Stimulated activated CD8-positive, alpha-beta memory T cell treated with anti-CD3 and anti-CD28 coated beads, Interleukin-2, amount 100 ng/mL, for 48 hours (primary cell): ENCODE measurements at regions not wholly inside any gene's neighbourhood (a gene's known extent, or its start where the extent isn't known, plus 50 kb on each side); places are given as distances from the start of the nearest gene placed in this dataset.

Experiments
- DNase-seq, 2 donors: peaks; one replicate each; pipeline ENCODE4 v3.0.0-alpha.2; 2020; ENCODE audit warnings: low read depth in 2 of 2

DNA sequence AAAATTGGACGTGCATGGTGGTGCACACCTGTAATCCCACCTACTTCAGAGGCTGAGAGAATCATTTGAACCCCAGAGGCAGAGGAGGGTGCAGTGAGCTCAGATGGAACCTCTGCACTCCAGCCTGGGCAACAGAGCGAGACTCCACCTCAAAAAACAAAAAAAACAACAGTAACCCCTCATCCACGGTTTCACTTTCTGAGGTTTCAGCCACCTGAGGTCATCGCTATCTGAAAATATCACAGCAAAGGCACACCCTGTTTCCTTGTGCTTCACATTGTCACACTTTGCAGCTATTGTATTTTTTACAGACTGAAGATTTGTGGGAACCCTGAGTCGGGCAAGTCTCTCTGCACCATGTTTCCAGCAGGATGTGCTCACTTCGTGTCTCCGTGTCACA lies 54.1 kb upstream of the FOXQ1 start:
- no peak for DNase-seq

DNA sequence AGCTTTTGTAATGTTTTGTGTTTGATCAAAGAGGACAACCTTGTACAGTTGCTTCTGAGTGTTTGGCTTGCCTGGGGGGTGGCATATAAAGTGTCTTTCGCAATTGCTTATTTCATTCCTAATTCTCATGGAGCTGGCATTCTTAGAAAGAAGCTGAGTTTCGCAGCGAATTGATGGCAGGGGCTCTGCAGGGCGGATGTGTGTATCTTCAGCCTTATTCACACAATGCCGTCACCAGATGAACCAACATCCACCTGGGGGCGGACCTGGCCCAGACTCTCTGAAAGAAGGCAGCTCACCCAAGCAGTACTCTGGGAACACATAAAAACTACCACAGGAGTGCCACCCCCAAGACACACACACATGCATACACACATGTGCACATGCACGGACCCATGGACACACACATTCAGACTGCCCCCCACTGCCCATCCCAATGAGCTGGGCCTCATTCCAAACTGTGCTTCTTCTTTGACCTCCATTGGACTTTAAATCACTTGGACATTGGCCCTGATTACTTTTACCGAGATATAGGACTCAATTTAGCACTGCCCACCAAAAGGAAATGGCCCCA lies 55.4 kb upstream of the FOXQ1 start:
- no peak for DNase-seq

- DNase-seq, result no peak
Measured at GRCh38 chr6:1255636-1256365, 56.1 kb upstream of the FOXQ1 start.

GRCh38 chr6:1254326-1254725 lies 57.6 kb upstream of the FOXQ1 start:
- no peak for DNase-seq

DNA sequence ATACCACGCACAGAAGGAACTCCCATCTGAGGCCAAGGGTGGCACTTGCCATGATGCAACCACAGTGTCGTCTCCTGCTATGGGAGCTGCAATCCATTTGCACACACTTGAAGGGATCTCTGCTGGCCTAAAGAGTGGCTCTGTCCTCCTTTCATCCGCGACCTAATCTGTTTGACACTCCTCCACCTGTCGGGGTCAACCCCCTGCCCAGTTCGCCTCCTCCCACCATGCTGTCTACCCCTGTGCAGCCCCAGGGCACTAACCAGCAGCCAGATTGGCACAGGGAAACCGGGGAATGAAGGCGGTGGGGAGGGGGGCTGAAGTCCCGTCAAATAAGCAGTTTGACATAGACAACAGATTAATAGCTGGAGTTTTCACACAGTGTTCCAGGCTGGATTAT lies 58.1 kb upstream of the FOXQ1 start:
- DNase-seq, result no peak

GRCh38 chr6:1251198-1252155 lies 60.4 kb upstream of the FOXQ1 start:
- no peak for DNase-seq

DNA sequence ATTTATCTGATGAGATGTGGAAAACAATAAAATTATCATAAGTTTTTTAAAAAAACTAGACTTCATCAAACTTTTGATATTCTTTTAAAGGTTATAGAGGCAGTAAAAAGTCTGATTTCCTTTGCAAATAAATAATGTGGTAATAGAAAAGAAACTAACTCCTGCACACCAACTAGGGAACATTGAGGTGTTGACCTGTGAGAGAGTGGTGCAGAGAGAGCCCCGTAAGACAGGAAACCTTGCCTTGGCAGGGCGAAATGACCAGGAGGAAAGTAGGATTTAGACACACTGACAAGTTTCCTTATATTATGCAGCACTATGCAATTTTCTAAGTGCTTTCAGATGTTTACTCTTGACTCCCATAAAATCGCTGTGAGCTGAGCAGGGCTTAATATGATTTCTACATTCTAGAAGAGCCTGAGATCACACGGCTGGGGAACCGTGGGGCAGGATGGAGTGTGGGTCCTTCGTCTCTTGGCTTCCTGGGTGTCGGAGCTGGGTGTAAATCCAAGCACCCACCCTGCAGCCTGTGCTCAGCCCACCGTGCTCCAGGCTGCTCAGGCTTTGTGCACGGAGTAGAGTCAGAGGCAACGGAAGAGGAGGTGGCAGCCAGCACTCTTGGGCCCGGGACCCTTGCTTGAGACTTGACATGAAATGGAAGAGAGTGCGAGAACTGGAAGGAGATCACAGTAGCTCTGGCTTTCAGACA lies 61.3 kb upstream of the FOXQ1 start:
- no peak for DNase-seq

- DNase-seq, result no peak
Measured at GRCh38 chr6:1247894-1248293, 64.0 kb upstream of the FOXQ1 start.

- DNase-seq, result no peak
Measured at GRCh38 chr6:1247056-1247455, 64.8 kb upstream of the FOXQ1 start.

DNA sequence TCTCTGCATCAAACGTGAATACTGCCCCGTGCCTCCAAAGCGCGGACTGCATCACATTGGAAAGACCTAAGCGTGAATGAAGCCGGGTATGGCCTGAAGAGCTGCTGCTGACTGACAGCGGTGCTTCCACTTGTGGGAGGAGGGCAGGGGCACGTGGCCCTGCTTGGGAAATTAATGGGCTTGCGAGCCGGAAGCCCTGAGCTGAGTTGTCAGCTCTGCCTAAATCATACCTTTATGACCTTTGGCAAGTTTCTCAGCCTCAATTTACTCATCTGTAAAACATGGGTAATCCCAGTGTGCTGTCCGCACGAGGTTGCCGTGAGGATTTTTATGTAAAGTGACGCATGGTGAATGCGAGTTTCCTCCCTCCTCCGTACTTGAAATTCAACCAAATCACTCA lies 67.0 kb upstream of the FOXQ1 start:
- no peak for DNase-seq

- no peak for DNase-seq
Measured at GRCh38 chr6:1244278-1244677, 67.6 kb upstream of the FOXQ1 start.

- no peak for DNase-seq
Measured at GRCh38 chr6:1242446-1242845, 69.5 kb upstream of the FOXQ1 start.

GRCh38 chr6:1242021-1242420 lies 69.9 kb upstream of the FOXQ1 start:
- DNase-seq, result no peak

DNA sequence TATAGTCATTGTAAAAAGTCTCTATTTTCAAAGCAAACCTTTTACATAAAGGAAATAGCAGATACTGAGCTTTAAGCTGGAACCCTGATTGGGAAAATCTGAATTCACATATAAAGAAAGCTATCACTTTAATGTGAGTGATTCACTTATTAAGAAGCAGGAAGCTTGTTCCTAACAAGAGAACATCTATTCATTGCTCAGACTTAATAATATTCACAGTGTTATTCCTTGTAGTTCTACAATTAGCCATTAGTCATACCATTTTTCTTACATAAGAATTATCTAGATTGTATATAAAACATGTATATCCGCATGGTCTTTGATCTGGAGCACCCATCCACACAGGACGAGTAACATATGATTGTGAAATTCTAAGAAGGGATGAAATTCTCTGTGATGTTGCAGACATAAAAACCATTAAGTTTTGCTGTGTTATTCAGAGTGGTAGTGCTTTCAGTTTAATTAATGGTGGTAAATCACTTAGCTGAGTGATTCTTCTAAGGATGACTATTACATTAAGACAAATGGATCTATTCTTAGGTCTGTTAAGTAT lies 71.1 kb upstream of the FOXQ1 start:
- no peak for DNase-seq

DNA sequence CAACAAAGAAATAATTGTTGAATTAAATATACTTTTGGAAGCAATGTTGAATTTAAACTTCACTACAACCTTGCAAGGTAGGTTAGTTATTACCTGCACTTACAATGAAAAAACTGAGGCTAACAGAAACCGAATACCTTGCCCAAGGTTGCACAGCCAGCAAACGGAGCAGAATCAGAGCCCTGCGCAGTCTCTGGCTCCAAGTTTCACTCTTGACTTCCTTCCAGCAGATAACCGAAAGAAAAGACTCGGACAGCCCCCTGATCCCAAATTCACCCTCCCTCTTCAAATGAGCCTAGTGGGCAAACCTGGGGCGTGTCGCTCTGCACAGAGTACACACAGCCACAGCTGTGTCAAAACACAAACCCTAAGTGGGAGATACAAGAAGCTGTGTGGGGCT lies 72.1 kb upstream of the FOXQ1 start:
- DNase-seq, result no peak

GRCh38 chr6:1238040-1238439 lies 73.9 kb upstream of the FOXQ1 start:
- DNase-seq, result no peak

GRCh38 chr6:1237636-1238035 lies 74.3 kb upstream of the FOXQ1 start:
- no peak for DNase-seq

- DNase-seq, result no peak
Measured at GRCh38 chr6:1235825-1236224, 76.1 kb upstream of the FOXQ1 start.

GRCh38 chr6:1233924-1234323 lies 78.0 kb upstream of the FOXQ1 start:
- no peak for DNase-seq

GRCh38 chr6:1232578-1232977 lies 79.3 kb upstream of the FOXQ1 start:
- DNase-seq, result no peak

DNA sequence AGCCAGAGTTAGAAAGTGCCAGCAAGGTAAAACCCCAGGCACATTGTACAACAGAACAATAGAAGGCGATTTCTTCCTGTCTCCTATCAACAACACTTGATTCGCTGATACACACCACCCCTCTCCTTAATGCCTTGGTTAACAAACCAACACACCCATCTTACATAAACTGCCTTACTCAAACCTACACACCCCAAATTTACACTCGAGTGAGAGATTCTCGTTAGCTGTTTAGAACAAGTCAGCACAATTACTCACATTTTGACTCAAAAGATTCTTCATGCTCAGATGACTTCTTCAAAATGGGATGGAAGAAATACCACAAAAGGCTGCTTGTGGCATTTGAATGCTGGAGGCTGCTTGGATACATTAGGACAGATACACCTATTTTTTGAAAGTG lies 80.0 kb upstream of the FOXQ1 start:
- DNase-seq, result no peak
